ENCODE measurements at regions not wholly inside any gene's neighbourhood (a gene's known extent, or its start where the extent isn't known, plus 50 kb on each side); places are given as distances from the start of the nearest gene placed in this dataset.

GRCh38 chr13:82693607-82694006 lies 1188.7 kb downstream of the SLITRK1 start:
- Histone ChIP-seq H3K4me3 (ENCODE audit: low read length in 2 of 2) (no peak overlapping the region), H3K4me1 (ENCODE audit: control insufficient read depth, insufficient read depth, low read length) (no peaks in the 10 kb centered on the region), H3K27me3 (ENCODE audit: control insufficient read depth in 1 of 2, insufficient read depth in 2 of 2, low read length in 2 of 2) (no peaks in the 10 kb centered on the region), H3K27ac (ENCODE audit: low read length) (no peak overlapping the region), H3K9ac (ENCODE audit: low read length in 2 of 2) (no peak overlapping the region), H3K9me3 (ENCODE audit: control insufficient read depth in 2 of 2, low read length in 2 of 2) (no peaks in the 10 kb centered on the region), H3K36me3 (ENCODE audit: control insufficient read depth in 2 of 2, insufficient read depth in 2 of 2, low read length in 2 of 2) (no peaks in the 10 kb centered on the region)

DNA sequence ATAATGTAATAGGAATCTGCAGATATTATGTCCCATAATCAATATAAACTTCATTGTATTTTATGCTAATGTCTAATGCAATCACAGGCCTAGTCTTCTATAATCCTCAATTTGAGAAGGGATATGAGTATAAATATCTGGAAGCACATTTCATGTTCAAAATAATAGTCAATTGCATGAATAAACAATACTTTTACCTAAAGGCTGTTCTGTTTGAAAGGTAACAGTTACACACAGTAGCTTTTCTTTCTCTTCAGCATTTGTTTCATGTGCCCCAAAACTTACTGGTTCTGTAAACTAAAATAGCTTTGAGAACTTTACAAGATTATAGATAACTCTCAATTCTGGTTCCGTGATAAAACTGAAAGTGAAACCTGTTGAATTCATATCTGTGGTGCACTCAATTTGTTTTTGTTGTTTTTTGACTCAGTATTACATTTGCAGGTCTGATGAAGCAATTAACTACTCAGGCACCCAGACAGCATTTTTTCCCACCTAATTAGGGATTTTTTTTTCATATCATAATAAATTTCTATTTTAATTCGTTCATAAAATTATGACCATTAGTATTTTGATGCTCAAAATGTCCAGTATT lies 1193.8 kb downstream of the SLITRK1 start:
- Histone ChIP-seq H3K27me3 (ENCODE audit: control insufficient read depth in 1 of 2, insufficient read depth in 2 of 2, low read length in 2 of 2) (no peaks in the 10 kb centered on the region), H3K9me3 (ENCODE audit: control insufficient read depth in 2 of 2, low read length in 2 of 2) (no peaks in the 10 kb centered on the region), H3K4me1 (ENCODE audit: control insufficient read depth, insufficient read depth, low read length) (no peaks in the 10 kb centered on the region), H3K9ac (ENCODE audit: low read length in 2 of 2) (no peak overlapping the region), H3K36me3 (ENCODE audit: control insufficient read depth in 2 of 2, insufficient read depth in 2 of 2, low read length in 2 of 2) (no peaks in the 10 kb centered on the region), H3K27ac (ENCODE audit: low read length) (no peak overlapping the region), H3K4me3 (ENCODE audit: low read length in 2 of 2) (peak overlapping the region; percentile 23 to 40)

- H3K27me3 ChIP-seq (ENCODE audit: control insufficient read depth in 1 of 2, insufficient read depth in 2 of 2, low read length in 2 of 2), result no peaks in the 10 kb centered on the region
- H3K9ac ChIP-seq (ENCODE audit: low read length in 2 of 2), result no peak overlapping the region
- H3K4me3 ChIP-seq (ENCODE audit: low read length in 2 of 2), result peak overlapping the region in 1 of 2 donors; percentile 40
- H3K9me3 ChIP-seq (ENCODE audit: control insufficient read depth in 2 of 2, low read length in 2 of 2), result no peaks in the 10 kb centered on the region
- H3K36me3 ChIP-seq (ENCODE audit: control insufficient read depth in 2 of 2, insufficient read depth in 2 of 2, low read length in 2 of 2), result no peaks in the 10 kb centered on the region
- no peak overlapping the region for H3K27ac ChIP-seq (ENCODE audit: low read length)
- no peaks in the 10 kb centered on the region for H3K4me1 ChIP-seq (ENCODE audit: control insufficient read depth, insufficient read depth, low read length)
Measured at GRCh38 chr13:82687884-82688283, 1194.4 kb downstream of the SLITRK1 start.

DNA sequence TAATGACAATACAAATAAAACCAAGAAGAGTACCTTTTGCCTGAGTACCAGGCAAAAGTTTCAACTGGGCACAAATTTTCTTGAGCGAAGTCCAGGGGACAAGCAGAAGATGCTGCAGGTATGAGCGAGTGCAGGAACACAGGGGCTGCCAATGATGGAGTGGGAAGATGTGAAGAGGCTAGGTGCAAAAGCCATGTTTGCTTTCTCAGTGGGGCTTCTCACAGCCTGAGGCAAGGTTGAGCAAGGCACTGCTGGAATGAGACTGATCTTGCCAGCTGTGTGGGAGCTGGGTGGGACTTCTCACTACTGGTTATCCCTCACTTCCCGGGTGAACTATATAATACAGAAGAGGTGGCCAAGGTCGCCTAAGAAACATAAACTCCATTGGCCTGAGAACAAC lies 1200.7 kb downstream of the SLITRK1 start:
- Histone ChIP-seq H3K27ac (ENCODE audit: low read length) (no peak overlapping the region), H3K4me1 (ENCODE audit: control insufficient read depth, insufficient read depth, low read length) (no peaks in the 10 kb centered on the region), H3K4me3 (ENCODE audit: low read length in 2 of 2) (no peak overlapping the region), H3K9ac (ENCODE audit: low read length in 2 of 2) (no peak overlapping the region), H3K27me3 (ENCODE audit: control insufficient read depth in 1 of 2, insufficient read depth in 2 of 2, low read length in 2 of 2) (no peaks in the 10 kb centered on the region), H3K9me3 (ENCODE audit: control insufficient read depth in 2 of 2, low read length in 2 of 2) (no peaks in the 10 kb centered on the region), H3K36me3 (ENCODE audit: control insufficient read depth in 2 of 2, insufficient read depth in 2 of 2, low read length in 2 of 2) (no peaks in the 10 kb centered on the region)

DNA sequence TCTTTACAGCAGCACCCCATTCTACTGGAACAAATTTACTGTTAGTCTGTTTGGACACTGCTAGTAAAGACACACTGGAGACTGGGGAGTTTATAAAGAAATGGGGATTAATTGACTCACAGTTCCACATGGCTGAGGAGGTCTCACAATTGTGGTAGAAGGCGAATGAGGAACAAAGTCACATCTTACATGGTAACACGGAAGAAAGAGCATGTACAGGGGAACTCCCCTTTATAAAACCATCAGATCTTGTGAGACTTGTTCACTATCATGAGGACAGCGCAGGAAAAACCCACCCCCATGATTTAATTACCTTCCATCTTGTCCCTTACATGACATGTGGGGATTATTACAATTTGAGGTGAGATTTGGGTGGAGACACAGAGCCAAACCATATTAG lies 1204.2 kb downstream of the SLITRK1 start:
- Histone ChIP-seq H3K27me3 (ENCODE audit: control insufficient read depth in 1 of 2, insufficient read depth in 2 of 2, low read length in 2 of 2) (no peaks in the 10 kb centered on the region), H3K4me1 (ENCODE audit: control insufficient read depth, insufficient read depth, low read length) (no peaks in the 10 kb centered on the region), H3K9me3 (ENCODE audit: control insufficient read depth in 2 of 2, low read length in 2 of 2) (no peaks in the 10 kb centered on the region), H3K36me3 (ENCODE audit: control insufficient read depth in 2 of 2, insufficient read depth in 2 of 2, low read length in 2 of 2) (no peaks in the 10 kb centered on the region), H3K27ac (ENCODE audit: low read length) (no peak overlapping the region), H3K4me3 (ENCODE audit: low read length in 2 of 2) (no peak overlapping the region), H3K9ac (ENCODE audit: low read length in 2 of 2) (no peak overlapping the region)

DNA sequence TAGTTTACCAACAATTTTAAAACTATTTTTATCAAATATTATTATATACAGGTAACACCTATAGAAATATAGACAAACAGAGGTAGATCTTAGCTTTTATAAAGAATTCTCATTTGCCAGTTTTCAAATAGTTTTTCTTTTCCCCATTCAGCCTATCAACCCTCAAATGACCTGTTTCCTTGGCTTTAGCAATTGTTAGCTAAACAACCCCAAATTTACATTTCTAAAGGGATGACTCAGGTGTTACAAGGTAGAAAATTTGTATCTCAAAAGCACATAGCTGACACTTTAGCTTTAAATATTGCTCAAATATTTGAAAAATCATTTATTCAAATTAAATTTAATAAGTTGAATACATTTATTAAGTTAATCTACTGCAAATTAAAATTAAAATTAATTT lies 1207.2 kb downstream of the SLITRK1 start:
- Histone ChIP-seq H3K9me3 (ENCODE audit: control insufficient read depth in 2 of 2, low read length in 2 of 2) (no peaks in the 10 kb centered on the region), H3K9ac (ENCODE audit: low read length in 2 of 2) (no peak overlapping the region), H3K27me3 (ENCODE audit: control insufficient read depth in 1 of 2, insufficient read depth in 2 of 2, low read length in 2 of 2) (no peaks in the 10 kb centered on the region), H3K4me1 (ENCODE audit: control insufficient read depth, insufficient read depth, low read length) (no peaks in the 10 kb centered on the region), H3K27ac (ENCODE audit: low read length) (no peak overlapping the region), H3K36me3 (ENCODE audit: control insufficient read depth in 2 of 2, insufficient read depth in 2 of 2, low read length in 2 of 2) (no peaks in the 10 kb centered on the region), H3K4me3 (ENCODE audit: low read length in 2 of 2) (no peak overlapping the region)

GRCh38 chr13:82674546-82674945 lies 1207.7 kb downstream of the SLITRK1 start:
- no peaks in the 10 kb centered on the region for H3K36me3 ChIP-seq (ENCODE audit: control insufficient read depth in 2 of 2, insufficient read depth in 2 of 2, low read length in 2 of 2)
- no peak overlapping the region for H3K4me3 ChIP-seq (ENCODE audit: low read length in 2 of 2)
- no peaks in the 10 kb centered on the region for H3K27me3 ChIP-seq (ENCODE audit: control insufficient read depth in 1 of 2, insufficient read depth in 2 of 2, low read length in 2 of 2)
- no peak overlapping the region for H3K9ac ChIP-seq (ENCODE audit: low read length in 2 of 2)
- H3K9me3 ChIP-seq (ENCODE audit: control insufficient read depth in 2 of 2, low read length in 2 of 2), result no peaks in the 10 kb centered on the region
- H3K4me1 ChIP-seq (ENCODE audit: control insufficient read depth, insufficient read depth, low read length), result no peaks in the 10 kb centered on the region
- H3K27ac ChIP-seq (ENCODE audit: low read length), result no peak overlapping the region

- Histone ChIP-seq H3K9ac (ENCODE audit: low read length in 2 of 2) (no peak overlapping the region), H3K4me3 (ENCODE audit: low read length in 2 of 2) (no peak overlapping the region), H3K36me3 (ENCODE audit: control insufficient read depth in 2 of 2, insufficient read depth in 2 of 2, low read length in 2 of 2) (no peaks in the 10 kb centered on the region), H3K27me3 (ENCODE audit: control insufficient read depth in 1 of 2, insufficient read depth in 2 of 2, low read length in 2 of 2) (no peaks in the 10 kb centered on the region), H3K4me1 (ENCODE audit: control insufficient read depth, insufficient read depth, low read length) (no peaks in the 10 kb centered on the region), H3K9me3 (ENCODE audit: control insufficient read depth in 2 of 2, low read length in 2 of 2) (no peaks in the 10 kb centered on the region), H3K27ac (ENCODE audit: low read length) (no peak overlapping the region)
Measured at GRCh38 chr13:82672248-82672647, 1210.0 kb downstream of the SLITRK1 start.

- Histone ChIP-seq H3K36me3 (ENCODE audit: control insufficient read depth in 2 of 2, insufficient read depth in 2 of 2, low read length in 2 of 2) (no peaks in the 10 kb centered on the region), H3K4me3 (ENCODE audit: low read length in 2 of 2) (no peak overlapping the region), H3K4me1 (ENCODE audit: control insufficient read depth, insufficient read depth, low read length) (no peaks in the 10 kb centered on the region), H3K27me3 (ENCODE audit: control insufficient read depth in 1 of 2, insufficient read depth in 2 of 2, low read length in 2 of 2) (no peaks in the 10 kb centered on the region), H3K9me3 (ENCODE audit: control insufficient read depth in 2 of 2, low read length in 2 of 2) (no peaks in the 10 kb centered on the region), H3K27ac (ENCODE audit: low read length) (no peak overlapping the region), H3K9ac (ENCODE audit: low read length in 2 of 2) (no peak overlapping the region)
Measured at GRCh38 chr13:82664183-82664582, 1218.1 kb downstream of the SLITRK1 start.

- Histone ChIP-seq H3K36me3 (ENCODE audit: control insufficient read depth in 2 of 2, insufficient read depth in 2 of 2, low read length in 2 of 2) (no peaks in the 10 kb centered on the region), H3K4me1 (ENCODE audit: control insufficient read depth, insufficient read depth, low read length) (no peaks in the 10 kb centered on the region), H3K27me3 (ENCODE audit: control insufficient read depth in 1 of 2, insufficient read depth in 2 of 2, low read length in 2 of 2) (no peaks in the 10 kb centered on the region), H3K9me3 (ENCODE audit: control insufficient read depth in 2 of 2, low read length in 2 of 2) (no peaks in the 10 kb centered on the region), H3K4me3 (ENCODE audit: low read length in 2 of 2) (no peak overlapping the region), H3K27ac (ENCODE audit: low read length) (no peak overlapping the region), H3K9ac (ENCODE audit: low read length in 2 of 2) (no peak overlapping the region)
Measured at GRCh38 chr13:82661126-82661525, 1221.1 kb downstream of the SLITRK1 start.

DNA sequence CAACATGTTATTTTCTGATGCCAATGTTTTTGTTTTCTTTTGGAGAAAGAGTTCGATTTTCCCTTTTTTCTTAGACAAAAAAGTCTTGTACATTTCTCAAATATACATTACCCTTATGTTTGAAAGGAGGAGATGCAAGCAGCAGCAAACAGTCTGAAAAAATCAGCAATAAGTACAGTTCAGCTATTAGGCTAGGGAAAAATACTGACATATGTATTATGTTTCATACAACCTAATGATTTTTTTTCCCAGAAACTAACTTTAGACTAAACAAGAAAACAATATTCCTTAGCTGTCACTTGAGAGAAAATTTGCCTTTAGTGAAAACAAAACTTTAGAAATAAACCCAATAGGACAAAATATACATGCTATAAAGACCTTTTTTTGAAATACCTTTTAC lies 1223.5 kb downstream of the SLITRK1 start:
- H3K9ac ChIP-seq (ENCODE audit: low read length in 2 of 2), result no peak overlapping the region
- H3K27ac ChIP-seq (ENCODE audit: low read length), result no peak overlapping the region
- H3K4me3 ChIP-seq (ENCODE audit: low read length in 2 of 2), result no peak overlapping the region

More for the DNA sequence above, 1223.5 kb downstream of the SLITRK1 start:
- no peaks in the 10 kb centered on the region for H3K9me3 ChIP-seq (ENCODE audit: control insufficient read depth in 2 of 2, low read length in 2 of 2)
- no peaks in the 10 kb centered on the region for H3K4me1 ChIP-seq (ENCODE audit: control insufficient read depth, insufficient read depth, low read length)
- H3K36me3 ChIP-seq (ENCODE audit: control insufficient read depth in 2 of 2, insufficient read depth in 2 of 2, low read length in 2 of 2), result no peaks in the 10 kb centered on the region
- no peaks in the 10 kb centered on the region for H3K27me3 ChIP-seq (ENCODE audit: control insufficient read depth in 1 of 2, insufficient read depth in 2 of 2, low read length in 2 of 2)

Measured in stomach smooth muscle (tissue), 2 donors.